ENCODE measurements at regions not wholly inside any gene's neighbourhood (a gene's known extent, or its start where the extent isn't known, plus 50 kb on each side); places are given as distances from the start of the nearest gene placed in this dataset.

- Mint-ChIP-seq H3K27ac (no peak overlapping the region), H3K4me3 (no peak overlapping the region), H3K4me1 (ENCODE audit: low read depth) (no peaks in the 10 kb centered on the region), H3K9me3 (ENCODE audit: insufficient read depth) (peaks cover 13% of the 10 kb centered on the region), H3K27me3 (ENCODE audit: low read depth) (no peaks in the 10 kb centered on the region), H3K36me3 (ENCODE audit: low read depth) (no peaks in the 10 kb centered on the region)
- DNase-seq (no peak), ATAC-seq (no peak)
- ChIA-PET POLR2A (no interaction called here), CTCF (no interaction called here)
Observed at GRCh38 chr2:185108588-185108987, 510.3 kb downstream of the ZNF804A start.

- Mint-ChIP-seq H3K4me1 (ENCODE audit: low read depth) (no peaks in the 10 kb centered on the region), H3K27me3 (ENCODE audit: low read depth) (no peaks in the 10 kb centered on the region), H3K27ac (no peak overlapping the region), H3K36me3 (ENCODE audit: low read depth) (no peaks in the 10 kb centered on the region), H3K9me3 (ENCODE audit: insufficient read depth) (no peaks in the 10 kb centered on the region), H3K4me3 (no peak overlapping the region)
- ChIA-PET CTCF (no interaction called here), POLR2A (no interaction called here)
- DNase-seq: no peak
- no peak for ATAC-seq
Observed at GRCh38 chr2:185127412-185127811, 529.1 kb downstream of the ZNF804A start.

GRCh38 chr2:185128346-185128745 is 530.0 kb downstream of the ZNF804A start:
- Mint-ChIP-seq H3K27me3 (ENCODE audit: low read depth) (no peaks in the 10 kb centered on the region), H3K4me3 (no peak overlapping the region), H3K9me3 (ENCODE audit: insufficient read depth) (peaks cover under 1% of the 10 kb centered on the region), H3K4me1 (ENCODE audit: low read depth) (no peaks in the 10 kb centered on the region), H3K27ac (no peak overlapping the region), H3K36me3 (ENCODE audit: low read depth) (no peaks in the 10 kb centered on the region)
- POLR2A ChIA-PET: no interaction called here
- ATAC-seq (no peak), DNase-seq (no peak)
- CTCF ChIA-PET: no interaction called here

- H3K27me3 Mint-ChIP-seq (ENCODE audit: low read depth): no peaks in the 10 kb centered on the region
- H3K4me1 Mint-ChIP-seq (ENCODE audit: low read depth): no peaks in the 10 kb centered on the region
- no peaks in the 10 kb centered on the region for H3K36me3 Mint-ChIP-seq (ENCODE audit: low read depth)
- no peak for ATAC-seq
- H3K9me3 Mint-ChIP-seq (ENCODE audit: insufficient read depth): peaks cover 5% of the 10 kb centered on the region
- H3K27ac Mint-ChIP-seq: no peak overlapping the region
- CTCF ChIA-PET: no interaction called here
- H3K4me3 Mint-ChIP-seq: no peak overlapping the region
- POLR2A ChIA-PET: no interaction called here
- DNase-seq: no peak
Observed at GRCh38 chr2:185128996-185129395, 530.7 kb downstream of the ZNF804A start.

DNA sequence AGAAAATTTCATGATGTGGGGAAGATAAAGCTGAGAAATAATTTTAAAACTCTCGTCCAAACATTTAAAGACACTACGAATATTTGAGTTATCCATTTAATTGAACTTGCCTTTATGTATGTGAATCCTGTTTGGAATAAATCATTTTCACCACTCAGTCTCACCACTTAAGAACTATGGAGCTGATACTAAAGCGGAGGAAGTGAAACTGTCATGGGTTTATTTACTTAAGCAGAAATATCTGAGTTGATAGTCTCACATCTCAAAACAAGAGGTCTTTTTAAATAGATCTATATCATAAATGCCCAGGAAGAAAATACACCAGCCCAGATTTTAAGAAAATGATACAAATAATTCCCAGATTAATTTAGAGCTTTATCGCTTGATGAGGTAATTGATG is 532.4 kb downstream of the ZNF804A start:
- ChIA-PET POLR2A (no interaction called here), CTCF (no interaction called here)
- no peak for ATAC-seq
- H3K4me1 Mint-ChIP-seq (ENCODE audit: low read depth): no peaks in the 10 kb centered on the region
- H3K36me3 Mint-ChIP-seq (ENCODE audit: low read depth): no peaks in the 10 kb centered on the region
- DNase-seq: no peak
- peaks cover 5% of the 10 kb centered on the region for H3K9me3 Mint-ChIP-seq (ENCODE audit: insufficient read depth)
- H3K4me3 Mint-ChIP-seq: no peak overlapping the region
- H3K27ac Mint-ChIP-seq: no peak overlapping the region
- no peaks in the 10 kb centered on the region for H3K27me3 Mint-ChIP-seq (ENCODE audit: low read depth)

DNA sequence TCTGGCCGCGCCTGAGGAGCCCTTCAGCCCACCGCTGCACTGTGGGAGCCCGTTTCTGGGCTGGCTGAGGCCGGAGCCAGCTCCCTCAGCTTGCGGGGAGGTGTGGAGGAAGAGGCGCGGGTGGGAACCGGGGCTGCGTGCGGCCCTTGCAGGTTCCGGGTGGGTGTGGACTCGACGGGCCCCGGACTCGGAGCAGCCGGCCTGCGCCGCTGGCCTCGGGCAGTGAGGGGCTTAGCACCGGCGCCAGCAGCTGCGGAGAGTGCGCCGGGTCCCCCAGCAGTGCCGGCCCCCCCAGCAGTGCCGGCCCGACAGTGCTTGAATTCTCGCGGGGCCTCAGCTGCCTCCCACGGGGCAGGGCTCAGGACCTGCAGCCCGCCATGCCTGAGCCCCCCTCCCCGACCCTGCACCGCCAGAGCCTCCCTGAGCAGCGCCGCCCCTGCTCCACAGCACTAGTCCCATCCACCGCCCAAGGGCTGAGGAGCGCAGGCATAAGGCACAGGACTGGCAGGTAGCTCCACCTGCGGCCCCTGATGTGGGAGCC is 534.2 kb downstream of the ZNF804A start:
- POLR2A ChIA-PET: no interaction called here
- no peaks in the 10 kb centered on the region for H3K27me3 Mint-ChIP-seq (ENCODE audit: low read depth)
- no peak overlapping the region for H3K27ac Mint-ChIP-seq
- ATAC-seq (no peak), DNase-seq (no peak)
- no peaks in the 10 kb centered on the region for H3K36me3 Mint-ChIP-seq (ENCODE audit: low read depth)
- H3K4me1 Mint-ChIP-seq (ENCODE audit: low read depth): no peaks in the 10 kb centered on the region
- CTCF ChIA-PET: no interaction called here
- H3K4me3 Mint-ChIP-seq: no peak overlapping the region
- peaks cover 5% of the 10 kb centered on the region for H3K9me3 Mint-ChIP-seq (ENCODE audit: insufficient read depth)

GRCh38 chr2:185137700-185138099 is 539.4 kb downstream of the ZNF804A start:
- POLR2A ChIA-PET: no interaction called here

GRCh38 chr2:185142677-185143076 is 544.3 kb downstream of the ZNF804A start:
- Mint-ChIP-seq H3K27ac (no peak overlapping the region), H3K4me1 (ENCODE audit: low read depth) (no peaks in the 10 kb centered on the region), H3K9me3 (ENCODE audit: insufficient read depth) (no peaks in the 10 kb centered on the region), H3K4me3 (no peak overlapping the region), H3K36me3 (ENCODE audit: low read depth) (no peaks in the 10 kb centered on the region), H3K27me3 (ENCODE audit: low read depth) (no peaks in the 10 kb centered on the region)
- ATAC-seq (no peak), DNase-seq (no peak)
- POLR2A ChIA-PET: no interaction called here
- CTCF ChIA-PET: no interaction called here

More at GRCh38 chr2:185137700-185138099, 539.4 kb downstream of the ZNF804A start:
- DNase-seq (no peak), ATAC-seq (no peak)
- no peak overlapping the region for H3K27ac Mint-ChIP-seq
- H3K4me1 Mint-ChIP-seq (ENCODE audit: low read depth): no peaks in the 10 kb centered on the region
- H3K4me3 Mint-ChIP-seq: no peak overlapping the region
- H3K36me3 Mint-ChIP-seq (ENCODE audit: low read depth): no peaks in the 10 kb centered on the region
- CTCF ChIA-PET: no interaction called here
- H3K9me3 Mint-ChIP-seq (ENCODE audit: insufficient read depth): peaks cover 5% of the 10 kb centered on the region
- H3K27me3 Mint-ChIP-seq (ENCODE audit: low read depth): no peaks in the 10 kb centered on the region

GRCh38 chr2:185144159-185144919 is 546.0 kb downstream of the ZNF804A start:
- H3K4me1 Mint-ChIP-seq (ENCODE audit: low read depth): no peaks in the 10 kb centered on the region
- no peak for DNase-seq
- CTCF ChIA-PET: no interaction called here
- POLR2A ChIA-PET: no interaction called here
- no peak overlapping the region for H3K4me3 Mint-ChIP-seq
- no peaks in the 10 kb centered on the region for H3K9me3 Mint-ChIP-seq (ENCODE audit: insufficient read depth)
- no peaks in the 10 kb centered on the region for H3K27me3 Mint-ChIP-seq (ENCODE audit: low read depth)
- no peaks in the 10 kb centered on the region for H3K36me3 Mint-ChIP-seq (ENCODE audit: low read depth)
- H3K27ac Mint-ChIP-seq: no peak overlapping the region
- no peak for ATAC-seq

DNA sequence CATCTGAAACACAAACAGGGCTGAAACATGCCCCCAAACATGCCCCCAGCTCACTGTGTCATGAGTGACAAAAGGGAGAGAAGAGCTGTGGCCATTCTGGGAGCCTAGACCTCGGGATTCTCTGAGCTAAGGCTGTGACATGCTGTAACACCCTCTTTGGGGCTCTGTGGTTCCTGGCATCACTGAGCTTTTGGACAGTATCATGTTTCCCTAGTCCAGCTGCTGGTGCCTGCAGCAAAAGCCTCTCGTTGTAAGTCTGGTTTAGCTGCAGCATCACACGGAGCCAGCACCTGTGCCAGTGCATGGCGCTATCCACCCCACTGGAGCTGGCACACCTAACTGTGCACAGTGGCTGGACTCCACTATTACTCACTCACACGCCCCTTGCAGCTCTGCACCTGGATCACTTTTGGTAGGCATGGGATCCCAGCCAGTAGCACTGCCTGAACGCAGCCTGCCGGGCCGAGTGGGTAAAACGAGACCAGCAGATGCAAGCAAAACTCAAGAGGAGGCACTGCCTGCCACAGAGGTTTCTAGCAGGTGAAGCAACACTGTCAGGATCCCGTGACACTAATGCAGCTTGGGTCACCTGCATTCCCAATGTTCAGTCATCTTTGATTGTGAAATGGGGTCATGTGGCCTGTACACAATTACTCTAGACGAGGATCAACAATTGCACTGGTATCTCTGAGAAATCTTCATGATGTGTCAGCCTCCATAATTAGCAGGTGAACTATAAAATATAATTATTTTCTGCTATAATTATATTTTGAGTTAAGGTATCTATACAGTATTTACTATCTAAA is 547.2 kb downstream of the ZNF804A start:
- CTCF ChIA-PET: no interaction called here
- no peaks in the 10 kb centered on the region for H3K36me3 Mint-ChIP-seq (ENCODE audit: low read depth)
- no peaks in the 10 kb centered on the region for H3K9me3 Mint-ChIP-seq (ENCODE audit: insufficient read depth)
- no peaks in the 10 kb centered on the region for H3K4me1 Mint-ChIP-seq (ENCODE audit: low read depth)
- no peaks in the 10 kb centered on the region for H3K27me3 Mint-ChIP-seq (ENCODE audit: low read depth)
- ATAC-seq (no peak), DNase-seq (no peak)
- POLR2A ChIA-PET: no interaction called here
- no peak overlapping the region for H3K27ac Mint-ChIP-seq
- H3K4me3 Mint-ChIP-seq: no peak overlapping the region

- no peak overlapping the region for H3K4me3 Mint-ChIP-seq
- no peaks in the 10 kb centered on the region for H3K27me3 Mint-ChIP-seq (ENCODE audit: low read depth)
- no peak overlapping the region for H3K27ac Mint-ChIP-seq
- DNase-seq (no peak), ATAC-seq (no peak)
- ChIA-PET POLR2A (no interaction called here), CTCF (no interaction called here)
- H3K4me1 Mint-ChIP-seq (ENCODE audit: low read depth): no peaks in the 10 kb centered on the region
- no peaks in the 10 kb centered on the region for H3K9me3 Mint-ChIP-seq (ENCODE audit: insufficient read depth)
- no peaks in the 10 kb centered on the region for H3K36me3 Mint-ChIP-seq (ENCODE audit: low read depth)
Observed at GRCh38 chr2:185147361-185147760, 549.0 kb downstream of the ZNF804A start.

- H3K36me3 Mint-ChIP-seq (ENCODE audit: low read depth): no peaks in the 10 kb centered on the region
- H3K27ac Mint-ChIP-seq: no peak overlapping the region
- H3K4me3 Mint-ChIP-seq: no peak overlapping the region
- ChIA-PET POLR2A (no interaction called here), CTCF (no interaction called here)
- ATAC-seq (no peak), DNase-seq (no peak)
- no peaks in the 10 kb centered on the region for H3K4me1 Mint-ChIP-seq (ENCODE audit: low read depth)
- no peaks in the 10 kb centered on the region for H3K27me3 Mint-ChIP-seq (ENCODE audit: low read depth)
- H3K9me3 Mint-ChIP-seq (ENCODE audit: insufficient read depth): no peaks in the 10 kb centered on the region
Observed at GRCh38 chr2:185152186-185152585, 553.9 kb downstream of the ZNF804A start.
